Upper lobe of left lung (tissue), 6 donors: ENCODE measurements at regions not wholly inside any gene's neighbourhood (a gene's known extent, or its start where the extent isn't known, plus 50 kb on each side); places are given as distances from the start of the nearest gene placed in this dataset.

Source experiments
- ATAC-seq, 2 donors: fragments of 200-7000 bp; cut with Tn5 transposase; one replicate each; pipeline ENCODE4 v1.9.1; 2022; ENCODE audit warnings: mild to moderate bottlenecking in 2 of 2, moderate library complexity in 2 of 2; ENCODE audit not compliant: low FRiP score in 2 of 2
- DNase-seq, 2 donors: peaks; one replicate each; pipeline ENCODE4 v3.0.0-alpha.2; 2019 to 2020
- H3K27ac ChIP-seq, 4 donors: fragments of 200-600 bp; sonication (generic); one replicate each; pipeline ENCODE4 v1.5.1; 2016 to 2019
- H3K27me3 ChIP-seq, 4 donors: fragments of 200-600 bp; sonication (generic); one replicate each; pipeline ENCODE4 v1.5.1; 2017 to 2019
- H3K36me3 ChIP-seq, 4 donors: fragments of 200-600 bp; sonication (generic); one replicate each; pipeline ENCODE4 v1.5.1; 2016 to 2019
- H3K4me1 ChIP-seq, 4 donors: fragments of 200-600 bp; sonication (generic); one replicate each; pipeline ENCODE4 v1.5.1; 2018 to 2019
- H3K4me3 ChIP-seq, 4 donors: fragments of 200-600 bp; sonication (generic); one replicate each; pipeline ENCODE4 v1.5.1; 2017 to 2019; ENCODE audit warnings: mild to moderate bottlenecking in 2 of 4, moderate library complexity in 1 of 4
- H3K9me3 ChIP-seq, 4 donors: fragments of 200-600 bp; sonication (generic); one replicate each; pipeline ENCODE4 v1.5.1; 2018 to 2019
- EP300 ChIP-seq, 4 donors: sonication (generic); formaldehyde crosslinking; IDR thresholded peaks; one replicate each; pipeline ENCODE4 v1.5.1; 2017; ENCODE audit warnings: antibody characterized with exemption in 4 of 4, control low read depth in 2 of 4
- POLR2A ChIP-seq, 4 donors: fragments of 450-650 bp; IDR thresholded peaks; one replicate each; pipeline ENCODE4 v1.5.1; 2016 to 2017; ENCODE audit warnings: antibody characterized with exemption in 4 of 4, mild to moderate bottlenecking in 2 of 4
- POLR2AphosphoS5 ChIP-seq, 2 donors: sonication (generic); formaldehyde crosslinking; IDR thresholded peaks; one replicate each; pipeline ENCODE4 v1.5.1; 2017; ENCODE audit warnings: antibody characterized with exemption in 2 of 2
- WGBS, 2 donors: methylation state at CpG; one replicate each; pipeline ENCODE4 v1.1.5; 2017 to 2018; 5-methylcytosine and 5-hydroxymethylcytosine counted together
- TF ChIP-seq, protein P1 (sequence below), 6 experiments: fragments of 450-650 bp in 4 of 6; fragments of 200-600 bp in 2 of 6; sonication (generic) in 2 of 6; IDR thresholded peaks; one replicate each; pipeline ENCODE4 v1.5.1; 2016 to 2019; ENCODE audit warnings: antibody characterized with exemption in 6 of 6
- donor health status: DM: no; HTN: no; CAD: no; lungs with moderate emphysema.
- donor health status: DM: no; HTN: yes; CAD: no; lungs with severe emphysema.

DNA sequence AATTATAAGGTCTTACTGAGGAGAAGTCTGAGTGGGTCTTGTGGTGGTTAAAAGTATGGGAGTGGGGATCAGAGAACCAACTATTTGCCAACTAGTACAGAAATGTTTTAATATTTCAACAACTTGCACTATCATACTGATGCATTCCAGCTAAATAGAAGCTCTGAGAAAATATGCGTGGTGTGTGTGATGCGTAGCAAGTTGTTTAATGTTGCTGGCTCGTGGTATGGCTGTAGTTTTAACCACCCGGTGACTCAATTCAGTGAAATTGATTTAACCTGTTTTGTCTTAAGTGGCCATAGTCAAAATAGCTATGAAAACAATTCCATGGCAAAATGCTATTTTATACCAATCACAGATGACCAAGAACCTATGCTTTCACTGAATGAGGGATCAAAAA lies 176.5 kb upstream of the SLC24A2 start:
- no peaks in the 10 kb centered on the region for H3K27me3 ChIP-seq
- WGBS, 2 donors: 75 to 83% methylated on average over 4 of the region's 4 CpGs
- no peak overlapping the region for H3K4me3 ChIP-seq
- TF ChIP-seq POLR2A (IDR thresholded peaks at IDR 0.05) (no peak), EP300 (IDR thresholded peaks at IDR 0.05) (no peak), POLR2AphosphoS5 (IDR thresholded peaks at IDR 0.05) (no peak)
- TF ChIP-seq, protein P1, sequence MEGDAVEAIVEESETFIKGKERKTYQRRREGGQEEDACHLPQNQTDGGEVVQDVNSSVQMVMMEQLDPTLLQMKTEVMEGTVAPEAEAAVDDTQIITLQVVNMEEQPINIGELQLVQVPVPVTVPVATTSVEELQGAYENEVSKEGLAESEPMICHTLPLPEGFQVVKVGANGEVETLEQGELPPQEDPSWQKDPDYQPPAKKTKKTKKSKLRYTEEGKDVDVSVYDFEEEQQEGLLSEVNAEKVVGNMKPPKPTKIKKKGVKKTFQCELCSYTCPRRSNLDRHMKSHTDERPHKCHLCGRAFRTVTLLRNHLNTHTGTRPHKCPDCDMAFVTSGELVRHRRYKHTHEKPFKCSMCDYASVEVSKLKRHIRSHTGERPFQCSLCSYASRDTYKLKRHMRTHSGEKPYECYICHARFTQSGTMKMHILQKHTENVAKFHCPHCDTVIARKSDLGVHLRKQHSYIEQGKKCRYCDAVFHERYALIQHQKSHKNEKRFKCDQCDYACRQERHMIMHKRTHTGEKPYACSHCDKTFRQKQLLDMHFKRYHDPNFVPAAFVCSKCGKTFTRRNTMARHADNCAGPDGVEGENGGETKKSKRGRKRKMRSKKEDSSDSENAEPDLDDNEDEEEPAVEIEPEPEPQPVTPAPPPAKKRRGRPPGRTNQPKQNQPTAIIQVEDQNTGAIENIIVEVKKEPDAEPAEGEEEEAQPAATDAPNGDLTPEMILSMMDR (IDR thresholded peaks at IDR 0.05): no peak
- DNase-seq: no peak
- no peaks in the 10 kb centered on the region for H3K36me3 ChIP-seq
- no peak overlapping the region for H3K27ac ChIP-seq
- no peaks in the 10 kb centered on the region for H3K9me3 ChIP-seq
- H3K4me1 ChIP-seq: no peaks in the 10 kb centered on the region
- no peak for ATAC-seq

- WGBS, 2 donors: 75 to 81% methylated on average over 1 of the region's 1 CpG
- Histone ChIP-seq H3K9me3 (no peaks in the 10 kb centered on the region), H3K36me3 (no peaks in the 10 kb centered on the region), H3K27ac (no peak overlapping the region), H3K4me3 (no peak overlapping the region), H3K4me1 (no peaks in the 10 kb centered on the region), H3K27me3 (no peaks in the 10 kb centered on the region)
- no peak for ATAC-seq
- DNase-seq: no peak
- TF ChIP-seq POLR2AphosphoS5 (IDR thresholded peaks at IDR 0.05): no peak
- no peak for TF ChIP-seq EP300 (IDR thresholded peaks at IDR 0.05)
- TF ChIP-seq POLR2A (IDR thresholded peaks at IDR 0.05): no peak
- TF ChIP-seq, protein P1 (IDR thresholded peaks at IDR 0.05): no peak
Observed at GRCh38 chr9:19947996-19948395, 159.2 kb upstream of the SLC24A2 start.

DNA sequence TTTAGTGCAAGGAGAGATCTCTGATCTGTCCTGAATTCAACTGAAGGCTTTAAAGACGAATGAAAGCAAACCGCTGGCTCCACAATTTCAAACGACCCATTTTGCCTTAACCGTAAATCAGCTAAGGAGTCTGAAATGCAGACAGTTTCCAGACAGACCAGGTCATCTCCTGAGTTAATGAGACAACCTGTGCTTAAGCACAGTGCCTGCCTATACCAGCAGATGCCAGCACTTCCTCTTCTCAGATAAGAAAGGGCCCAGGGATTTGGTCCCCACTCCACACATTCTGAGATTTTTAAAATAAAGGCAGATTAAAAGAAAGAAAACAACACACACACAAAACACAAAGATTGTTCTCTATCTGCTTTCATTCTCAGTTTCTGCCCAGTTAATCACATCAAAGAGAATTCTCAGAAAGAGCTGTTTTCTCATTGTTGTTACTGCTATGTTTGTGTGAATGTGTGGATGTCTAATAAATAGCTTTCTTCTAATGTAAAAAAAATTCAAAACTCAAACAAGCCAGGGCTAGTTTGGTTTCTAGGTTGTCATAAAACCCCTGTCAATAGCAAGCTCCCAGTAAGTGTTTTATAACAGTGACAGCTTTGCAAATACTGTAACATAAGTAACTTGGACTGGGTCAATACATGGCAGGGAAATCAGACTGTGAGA lies 157.7 kb upstream of the SLC24A2 start:
- Histone ChIP-seq H3K36me3 (no peaks in the 10 kb centered on the region), H3K4me1 (no peaks in the 10 kb centered on the region), H3K9me3 (no peaks in the 10 kb centered on the region), H3K27ac (no peak overlapping the region), H3K27me3 (no peaks in the 10 kb centered on the region), H3K4me3 (no peak overlapping the region)
- TF ChIP-seq, protein P1 (IDR thresholded peaks at IDR 0.05): no peak
- TF ChIP-seq POLR2A (IDR thresholded peaks at IDR 0.05): no peak
- TF ChIP-seq EP300 (IDR thresholded peaks at IDR 0.05): no peak
- TF ChIP-seq POLR2AphosphoS5 (IDR thresholded peaks at IDR 0.05): no peak
- DNase-seq (no peak), ATAC-seq (no peak)
- 69 to 72% methylated on average over 4 of the region's 4 CpGs for WGBS, 2 donors

GRCh38 chr9:19941874-19942273 lies 153.0 kb upstream of the SLC24A2 start:
- H3K4me1 ChIP-seq: no peaks in the 10 kb centered on the region
- H3K27ac ChIP-seq: no peak overlapping the region
- TF ChIP-seq EP300 (IDR thresholded peaks at IDR 0.05) (no peak), POLR2AphosphoS5 (IDR thresholded peaks at IDR 0.05) (no peak), POLR2A (IDR thresholded peaks at IDR 0.05) (no peak)
- TF ChIP-seq, protein P1 (IDR thresholded peaks at IDR 0.05): no peak
- no peaks in the 10 kb centered on the region for H3K36me3 ChIP-seq
- WGBS, 2 donors: 55 to 92% methylated on average over 2 of the region's 2 CpGs
- H3K4me3 ChIP-seq: no peak overlapping the region
- H3K27me3 ChIP-seq: no peaks in the 10 kb centered on the region
- H3K9me3 ChIP-seq: no peaks in the 10 kb centered on the region
- no peak for ATAC-seq
- DNase-seq: no peak
